GM12864 (cell line): ENCODE measurements at regions not wholly inside any gene's neighbourhood (a gene's known extent, or its start where the extent isn't known, plus 50 kb on each side); places are given as distances from the start of the nearest gene placed in this dataset.

ENCODE experiments used
- DNase-seq: peaks from one replicate; pipeline ENCODE4 v3.0.0-alpha.2; 2011; ENCODE audit warnings: low read depth
- H3K4me3 ChIP-seq: 2 replicates; pipeline ENCODE4 v1.5.1; 2011; ENCODE audit warnings: mild to moderate bottlenecking, low read depth, low read length, control low read depth
- TF ChIP-seq, protein P1 (sequence below): IDR thresholded peaks from 2 replicates; pipeline ENCODE4 v1.5.1; 2011; ENCODE audit warnings: low read depth, mild to moderate bottlenecking, moderate library complexity, low read length, control low read depth, inconsistent platforms; ENCODE audit errors: missing control alignments

DNA sequence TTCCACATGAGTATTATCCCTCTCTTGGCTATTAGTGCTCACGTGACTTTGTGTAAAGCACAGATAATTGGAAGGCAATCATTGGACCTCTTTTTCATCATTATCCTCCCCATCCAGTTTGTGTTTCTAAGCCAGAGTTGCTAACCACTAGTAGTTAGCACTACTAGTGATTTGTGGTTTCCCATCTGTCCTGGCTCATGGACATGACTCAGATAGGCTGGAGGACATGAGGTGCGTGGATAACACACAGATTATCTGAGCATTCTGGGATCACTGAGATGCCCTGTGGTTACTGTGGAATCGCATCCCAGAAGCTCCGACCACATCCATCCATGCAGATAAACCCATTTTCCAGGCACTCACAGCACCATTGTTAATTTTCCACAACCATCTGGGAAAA, 123.8 kb upstream of the NAA20 start:
- H3K4me3 ChIP-seq, result no peak overlapping the region
- DNase-seq, result no peak
- TF ChIP-seq, protein P1, sequence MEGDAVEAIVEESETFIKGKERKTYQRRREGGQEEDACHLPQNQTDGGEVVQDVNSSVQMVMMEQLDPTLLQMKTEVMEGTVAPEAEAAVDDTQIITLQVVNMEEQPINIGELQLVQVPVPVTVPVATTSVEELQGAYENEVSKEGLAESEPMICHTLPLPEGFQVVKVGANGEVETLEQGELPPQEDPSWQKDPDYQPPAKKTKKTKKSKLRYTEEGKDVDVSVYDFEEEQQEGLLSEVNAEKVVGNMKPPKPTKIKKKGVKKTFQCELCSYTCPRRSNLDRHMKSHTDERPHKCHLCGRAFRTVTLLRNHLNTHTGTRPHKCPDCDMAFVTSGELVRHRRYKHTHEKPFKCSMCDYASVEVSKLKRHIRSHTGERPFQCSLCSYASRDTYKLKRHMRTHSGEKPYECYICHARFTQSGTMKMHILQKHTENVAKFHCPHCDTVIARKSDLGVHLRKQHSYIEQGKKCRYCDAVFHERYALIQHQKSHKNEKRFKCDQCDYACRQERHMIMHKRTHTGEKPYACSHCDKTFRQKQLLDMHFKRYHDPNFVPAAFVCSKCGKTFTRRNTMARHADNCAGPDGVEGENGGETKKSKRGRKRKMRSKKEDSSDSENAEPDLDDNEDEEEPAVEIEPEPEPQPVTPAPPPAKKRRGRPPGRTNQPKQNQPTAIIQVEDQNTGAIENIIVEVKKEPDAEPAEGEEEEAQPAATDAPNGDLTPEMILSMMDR, result no peak

DNA sequence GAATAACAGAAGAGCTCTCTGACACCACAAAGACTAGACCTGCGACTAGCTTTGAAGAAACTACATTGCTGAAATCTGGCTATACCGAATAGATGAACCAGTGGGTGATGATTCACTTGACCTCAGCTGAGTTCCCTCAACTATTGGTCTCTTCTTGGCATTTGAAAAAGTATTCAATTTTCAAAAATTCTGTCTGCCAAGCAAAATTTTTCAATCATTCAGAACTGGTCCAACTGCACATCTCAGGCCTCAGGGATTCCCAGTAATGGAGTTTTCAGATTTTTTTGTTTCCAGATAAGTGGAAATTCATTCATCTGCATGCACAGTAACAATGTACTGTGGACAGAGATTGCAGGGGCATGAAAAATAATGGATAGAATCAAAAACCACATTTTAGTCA, 121.4 kb upstream of the NAA20 start:
- TF ChIP-seq, protein P1, result no peak
- no peak for DNase-seq
- H3K4me3 ChIP-seq, result no peak overlapping the region

DNA sequence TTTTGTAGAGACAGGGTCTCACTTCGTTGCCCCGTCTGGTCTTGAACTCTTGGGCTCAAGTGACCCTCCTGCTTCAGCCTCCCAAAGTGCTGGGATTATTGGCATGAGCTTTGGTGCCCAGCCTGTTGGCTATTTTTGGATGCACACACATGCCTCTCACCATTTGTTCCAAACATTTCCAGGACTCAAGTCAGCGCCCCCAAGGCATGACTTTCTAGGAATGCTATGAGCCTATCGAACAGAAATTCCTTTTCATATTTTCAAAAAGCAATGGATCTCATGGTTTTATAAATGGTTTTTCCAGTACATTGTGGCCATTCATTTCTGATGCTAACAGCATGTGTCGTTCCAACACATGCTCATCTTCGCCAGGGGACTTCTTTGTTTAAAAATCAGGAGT, 119.3 kb upstream of the NAA20 start:
- H3K4me3 ChIP-seq, result no peak overlapping the region
- TF ChIP-seq, protein P1, result no peak
- DNase-seq, result no peak

- no peak for DNase-seq
- TF ChIP-seq, protein P1, result no peak
- no peak overlapping the region for H3K4me3 ChIP-seq
These were observed 115.9 kb upstream of the NAA20 start for GRCh38 chr20:19901226-19901625.

DNA sequence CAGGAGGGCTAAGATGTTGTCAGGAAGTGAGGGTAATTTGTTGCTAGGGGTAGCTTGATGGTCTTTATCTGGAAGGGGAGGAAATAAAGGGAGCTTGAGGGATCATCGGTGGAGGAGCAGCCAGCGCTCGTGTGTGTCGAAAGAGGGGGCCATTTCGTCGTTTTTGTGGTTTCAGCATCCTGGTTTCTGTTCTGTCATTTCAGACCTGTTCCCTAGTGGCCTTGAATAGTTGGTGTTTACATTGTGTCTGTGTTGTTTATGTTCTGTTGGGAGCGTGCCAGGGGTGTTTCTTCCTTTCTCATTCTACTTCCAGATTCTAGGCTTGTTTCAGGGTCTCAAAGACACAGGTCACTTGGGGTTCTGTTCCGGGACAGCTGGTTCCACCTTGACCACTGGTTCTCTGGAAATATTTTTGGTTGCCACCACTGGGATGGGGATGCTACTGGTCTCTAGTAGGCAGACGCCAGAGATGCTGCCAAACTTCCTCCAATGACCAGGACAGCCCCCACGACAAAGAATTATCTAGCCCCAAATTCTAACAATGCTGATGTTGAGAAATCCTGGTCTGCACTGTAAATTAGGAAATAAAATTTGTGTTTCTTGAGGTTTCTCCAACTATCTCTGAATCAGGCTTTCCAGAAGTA, 113.9 kb upstream of the NAA20 start:
- H3K4me3 ChIP-seq, result no peak overlapping the region
- TF ChIP-seq, protein P1, result peak; percentile 40
- DNase-seq, result no peak

DNA sequence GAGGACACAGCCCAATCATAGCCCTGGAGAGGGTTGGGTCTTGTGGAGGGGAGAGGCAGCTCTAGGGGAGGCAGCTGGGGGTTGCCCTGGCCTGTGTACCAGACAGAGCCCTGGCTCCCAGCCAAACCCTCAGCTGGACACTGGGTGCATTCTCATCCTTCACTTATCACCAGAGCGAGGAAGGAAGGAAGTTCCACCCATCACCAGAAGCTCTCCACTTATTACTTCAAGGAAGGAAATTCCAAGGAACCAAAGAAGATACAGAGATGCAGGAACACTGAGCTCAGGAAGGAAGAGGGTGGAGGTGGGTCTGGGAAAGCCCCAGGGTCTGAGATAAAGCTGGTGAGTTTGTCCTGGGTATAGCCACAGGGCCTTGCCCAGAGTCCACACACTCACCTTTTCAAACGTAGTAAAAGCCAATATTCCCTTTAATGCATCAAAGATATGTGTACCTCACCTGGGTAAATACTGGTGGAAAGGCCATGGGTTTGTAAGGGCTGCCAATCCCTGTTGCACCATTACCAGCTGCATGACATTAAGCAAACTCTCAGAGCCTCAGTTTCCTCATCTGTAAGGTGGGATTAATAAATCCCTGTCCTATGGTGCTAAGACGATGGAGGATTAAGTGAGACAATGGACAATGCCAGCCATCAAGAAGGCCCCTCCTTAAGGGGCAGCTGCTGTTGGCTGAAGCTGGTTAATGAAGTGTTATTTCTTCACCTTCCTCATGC, 109.7 kb upstream of the NAA20 start:
- no peak overlapping the region for H3K4me3 ChIP-seq
- TF ChIP-seq, protein P1, result no peak
- no peak for DNase-seq

- DNase-seq, result no peak
- TF ChIP-seq, protein P1, result no peak
These were observed 108.6 kb upstream of the NAA20 start for GRCh38 chr20:19908576-19908975.

More at GRCh38 chr20:19908576-19908975, 108.6 kb upstream of the NAA20 start:
- H3K4me3 ChIP-seq, result no peak overlapping the region
